GM19438 (cell line): ENCODE measurements at regions not wholly inside any gene's neighbourhood (a gene's known extent, or its start where the extent isn't known, plus 50 kb on each side); places are given as distances from the start of the nearest gene placed in this dataset.
"Not testable (repeated sequence)": the region's sequence is repeated elsewhere in the genome, so short reads cannot be mapped to it uniquely, and the experiment has no call there.

ENCODE experiments used
- ATAC-seq: cut with Tn5 transposase; IDR thresholded peaks from one replicate; pipeline ENCODE4 v1.9.1; 2021; ENCODE audit warnings: low read depth; ENCODE audit not compliant: unreplicated experiment

- no peak for ATAC-seq
Measured at GRCh38 chr10:62492870-62493180, 118.7 kb downstream of the ZNF365 start.

- ATAC-seq: no peak
Measured at GRCh38 chr10:62496925-62497324, 122.8 kb downstream of the ZNF365 start.

- no peak for ATAC-seq
Measured at GRCh38 chr10:62498271-62498670, 124.1 kb downstream of the ZNF365 start.

DNA sequence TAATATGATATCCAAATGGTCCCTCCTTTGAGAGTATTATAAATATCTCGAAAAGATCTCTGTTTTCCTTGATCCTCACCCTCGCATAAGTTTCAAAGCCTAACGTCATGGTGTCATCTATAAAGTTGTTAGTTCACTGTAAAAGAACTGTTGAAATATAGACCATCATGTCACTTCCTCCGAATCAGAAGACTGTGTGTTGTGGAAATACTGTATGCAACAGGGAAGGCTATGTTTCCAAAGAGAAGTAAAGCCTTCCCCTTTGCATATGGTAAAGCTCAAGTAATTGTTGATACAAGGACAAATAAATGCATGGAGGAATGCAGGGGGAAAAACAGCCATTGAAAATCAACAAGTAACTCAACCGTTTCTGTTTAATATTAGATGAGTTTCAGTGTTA lies 125.9 kb downstream of the ZNF365 start:
- not testable (repeated sequence) for ATAC-seq

DNA sequence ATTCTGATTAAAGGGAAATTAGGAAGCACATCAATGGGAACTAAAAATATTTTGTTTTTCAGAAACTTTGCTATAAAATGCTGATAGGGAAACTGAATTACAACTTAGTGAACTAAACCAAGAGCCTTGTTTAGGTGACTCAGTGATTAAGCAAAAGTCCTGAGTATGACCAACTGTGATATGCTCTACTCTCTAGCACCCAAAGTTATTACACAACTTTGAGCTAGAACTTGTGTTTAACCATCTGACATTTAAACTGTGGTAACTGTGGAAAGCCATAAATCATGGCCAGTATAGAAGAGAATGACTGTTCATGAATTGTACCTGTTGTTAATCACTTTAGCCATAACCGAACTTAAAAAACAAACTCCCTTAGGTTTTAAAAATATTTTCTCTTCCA lies 127.4 kb downstream of the ZNF365 start:
- ATAC-seq: no peak

DNA sequence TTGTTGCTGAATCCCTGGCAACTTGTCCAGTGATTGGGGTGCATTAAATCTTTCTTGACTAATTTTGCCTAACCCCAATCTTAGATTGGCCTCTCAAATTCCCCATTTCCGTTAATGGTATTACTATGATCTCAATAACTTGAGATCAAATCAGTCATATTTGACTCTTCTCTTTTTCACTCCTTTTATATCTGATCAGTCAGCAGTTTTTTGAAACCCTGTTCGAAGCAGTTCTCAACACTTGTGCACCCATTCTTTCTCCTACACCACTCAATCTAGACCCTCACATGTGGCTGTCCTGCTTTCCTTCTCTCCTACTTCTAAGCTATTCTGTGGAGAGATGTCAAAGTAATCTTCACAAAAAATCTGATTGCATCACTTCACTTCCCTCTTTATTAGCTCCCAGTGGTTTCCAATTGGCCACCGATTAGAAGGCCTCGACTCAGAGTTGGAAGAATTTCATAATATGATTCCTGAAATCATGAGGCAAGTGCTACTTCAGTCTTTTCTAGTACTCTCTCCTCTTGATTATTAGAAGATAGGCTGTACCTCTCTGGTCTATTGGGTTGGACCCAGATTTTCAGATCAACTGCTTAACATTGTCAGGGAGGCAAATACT lies 128.9 kb downstream of the ZNF365 start:
- ATAC-seq: no peak

DNA sequence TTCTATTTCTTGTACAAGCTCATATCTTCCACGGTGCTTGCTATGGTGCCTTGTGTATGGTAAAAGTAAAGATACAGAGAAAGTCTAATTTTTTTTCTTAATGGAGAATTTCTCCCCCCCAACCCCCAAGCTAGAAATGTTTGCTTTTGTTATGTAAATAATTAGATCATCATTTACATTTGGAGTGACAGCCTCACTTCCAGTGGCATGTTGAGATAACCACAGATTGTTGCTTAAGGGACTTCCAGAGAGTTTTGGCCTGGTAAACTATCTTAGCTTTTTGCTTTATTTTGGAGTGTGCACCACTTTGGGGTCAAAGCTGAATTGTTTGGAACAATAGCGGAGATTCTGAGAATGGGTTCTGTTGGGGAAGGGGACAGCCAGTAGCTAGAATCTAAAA lies 129.7 kb downstream of the ZNF365 start:
- ATAC-seq: no peak

- no peak for ATAC-seq
Measured at GRCh38 chr10:62506371-62506770, 132.2 kb downstream of the ZNF365 start.

- ATAC-seq: no peak
Measured at GRCh38 chr10:62511238-62511637, 137.1 kb downstream of the ZNF365 start.

DNA sequence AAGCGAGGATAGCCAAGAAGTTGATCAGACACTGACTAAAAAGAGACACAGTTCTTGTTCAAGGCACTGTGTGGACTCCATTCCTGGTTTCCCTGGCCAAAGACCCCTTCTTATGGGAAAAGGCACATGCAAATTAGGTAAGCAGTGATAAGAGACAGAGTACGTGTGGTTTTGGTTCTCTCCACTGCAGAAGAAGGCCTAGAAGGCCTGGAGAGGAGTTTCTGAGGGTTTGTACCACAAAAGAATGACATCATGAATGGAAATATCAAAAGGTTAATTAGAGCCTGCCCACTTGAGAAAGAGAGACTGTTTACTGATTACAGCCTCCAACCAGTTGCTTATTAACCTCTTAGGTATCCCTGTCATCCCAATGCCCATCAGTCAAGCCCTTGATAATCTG lies 137.5 kb downstream of the ZNF365 start:
- ATAC-seq: no peak

DNA sequence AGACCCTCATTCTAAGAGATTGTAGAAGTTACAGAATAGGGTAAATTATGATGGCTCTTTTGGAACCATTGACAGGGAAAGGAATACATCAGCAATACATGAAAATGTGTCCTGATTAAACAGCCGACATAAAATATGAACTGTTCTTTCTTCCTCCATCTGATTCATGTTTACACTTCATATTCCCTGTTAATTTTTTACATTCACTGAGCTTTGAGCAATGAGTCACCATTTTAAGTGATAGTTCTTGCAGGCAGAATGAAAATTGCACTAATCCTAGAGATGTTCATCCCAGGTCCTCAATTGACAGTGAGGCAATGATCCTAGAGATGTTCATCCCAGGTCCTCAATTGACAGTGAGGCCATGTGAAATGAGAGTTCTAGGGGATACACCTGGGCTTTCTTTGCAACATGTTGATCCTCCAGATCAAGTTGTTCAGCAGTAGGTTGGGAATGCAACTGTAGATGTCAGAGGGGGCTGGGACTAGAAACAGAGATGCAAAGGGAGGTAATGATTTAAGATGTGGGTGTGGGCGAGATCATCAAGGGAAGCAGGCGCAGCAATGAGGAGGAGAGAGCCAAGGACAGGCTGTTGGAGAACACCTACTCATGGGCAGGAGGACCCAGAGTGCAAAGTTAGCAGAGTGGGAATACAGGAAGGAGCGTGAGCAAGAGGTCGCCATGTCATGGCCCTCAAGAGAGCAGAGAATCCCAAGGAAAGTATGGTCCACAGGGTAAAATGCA lies 138.7 kb downstream of the ZNF365 start:
- ATAC-seq: no peak

DNA sequence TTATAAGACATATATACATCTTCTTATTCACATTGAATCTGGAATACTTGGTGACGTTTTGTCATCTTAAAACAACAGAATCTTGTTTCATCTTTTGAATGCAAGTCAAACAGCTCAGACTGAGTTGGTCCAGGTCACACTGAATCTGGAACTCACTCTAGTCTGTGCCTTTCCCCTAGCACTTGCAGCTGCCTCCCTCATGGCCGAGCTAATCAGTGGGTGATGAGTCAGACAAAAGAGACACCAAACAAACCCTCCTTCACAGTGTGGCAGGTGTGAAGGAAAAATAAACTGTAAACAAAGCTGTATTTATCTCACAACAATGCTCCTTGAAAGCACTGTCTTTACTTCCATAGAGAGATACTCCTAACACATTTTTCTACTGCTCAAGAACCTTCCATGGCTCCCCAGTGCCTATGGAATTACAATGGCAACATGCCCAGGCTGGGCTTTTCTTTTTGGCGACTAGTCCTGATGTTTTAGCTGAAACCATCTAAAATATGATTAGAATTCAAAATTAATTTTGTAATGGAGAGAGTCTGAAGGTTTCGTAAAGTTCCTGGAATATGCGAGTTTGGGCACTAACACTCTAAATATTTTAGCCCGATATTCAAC lies 140.0 kb downstream of the ZNF365 start:
- ATAC-seq: no peak

- no peak for ATAC-seq
Measured at GRCh38 chr10:62517252-62517651, 143.1 kb downstream of the ZNF365 start.

DNA sequence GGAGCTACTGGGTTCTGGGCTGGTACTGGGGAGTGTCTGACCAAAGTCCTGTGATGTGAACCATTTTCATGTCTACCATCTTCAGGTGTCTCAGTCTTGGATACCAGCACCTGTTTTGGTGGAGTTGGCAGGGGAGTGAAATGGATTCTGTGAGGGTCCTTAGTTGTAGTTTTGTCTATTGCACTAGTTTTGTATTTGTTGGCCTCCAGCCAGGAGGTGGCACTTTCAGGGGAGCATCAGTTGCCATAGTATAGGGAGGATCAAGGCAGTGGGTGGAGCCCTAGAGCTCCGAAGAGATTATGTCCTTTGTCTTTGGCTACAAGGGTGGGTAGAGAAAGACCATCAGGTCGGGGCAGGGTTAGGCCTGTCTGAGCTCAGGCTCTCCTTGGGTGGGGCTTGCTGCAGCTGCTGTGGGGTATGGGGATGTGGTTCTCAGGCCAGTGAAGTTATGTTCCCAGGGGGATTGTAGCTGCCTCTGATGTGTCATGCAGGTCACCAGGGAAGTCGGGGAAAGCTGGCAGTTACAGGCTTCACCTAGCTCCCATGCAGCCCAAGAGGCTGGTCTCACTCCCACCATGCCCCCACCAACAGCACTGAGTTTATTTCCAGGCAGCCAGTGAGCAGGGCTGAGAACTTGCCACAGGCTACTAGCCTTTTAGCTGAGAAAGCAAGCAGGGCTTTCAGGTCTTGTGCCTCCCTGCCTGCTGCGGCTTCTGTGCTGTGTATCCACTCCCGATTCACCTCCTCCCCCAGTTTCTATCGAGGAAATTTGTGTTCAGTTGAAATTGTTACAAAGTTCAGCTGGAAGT lies 153.1 kb downstream of the ZNF365 start:
- ATAC-seq: peak; percentile 51

- ATAC-seq: peak; percentile 90
Measured at GRCh38 chr10:62528441-62528840, 154.3 kb downstream of the ZNF365 start.

- ATAC-seq: no peak
Measured at GRCh38 chr10:62529396-62529795, 155.2 kb downstream of the ZNF365 start.

DNA sequence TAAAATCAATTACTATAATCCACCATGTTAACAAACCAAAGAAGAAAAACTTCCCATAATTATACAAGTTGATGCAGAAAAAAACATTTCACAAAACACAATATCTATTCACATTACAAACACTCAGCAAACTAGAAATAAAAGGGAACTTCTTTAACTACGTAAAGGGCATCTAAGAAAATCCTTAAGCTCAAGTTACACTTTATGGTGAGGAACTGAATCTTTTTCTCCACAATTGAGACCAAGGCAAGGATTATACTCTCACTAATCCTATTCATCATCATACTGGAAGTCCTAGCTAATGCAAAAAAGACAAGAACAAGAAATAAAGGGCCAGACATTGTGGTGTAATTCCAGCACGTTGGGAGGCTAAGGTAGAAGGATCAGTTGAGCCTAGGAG lies 159.9 kb downstream of the ZNF365 start:
- no peak for ATAC-seq

GRCh38 chr10:62538606-62539005 lies 164.4 kb downstream of the ZNF365 start:
- ATAC-seq: no peak

GRCh38 chr10:62540389-62540788 lies 166.2 kb downstream of the ZNF365 start:
- ATAC-seq: peak; percentile 64

GRCh38 chr10:62541811-62542210 lies 167.6 kb downstream of the ZNF365 start:
- ATAC-seq: no peak
